ENCODE measurements at regions not wholly inside any gene's neighbourhood (a gene's known extent, or its start where the extent isn't known, plus 50 kb on each side); places are given as distances from the start of the nearest gene placed in this dataset.
"Not testable (repeated sequence)": the region's sequence is repeated elsewhere in the genome, so short reads cannot be mapped to it uniquely, and the experiment has no call there.

DNA sequence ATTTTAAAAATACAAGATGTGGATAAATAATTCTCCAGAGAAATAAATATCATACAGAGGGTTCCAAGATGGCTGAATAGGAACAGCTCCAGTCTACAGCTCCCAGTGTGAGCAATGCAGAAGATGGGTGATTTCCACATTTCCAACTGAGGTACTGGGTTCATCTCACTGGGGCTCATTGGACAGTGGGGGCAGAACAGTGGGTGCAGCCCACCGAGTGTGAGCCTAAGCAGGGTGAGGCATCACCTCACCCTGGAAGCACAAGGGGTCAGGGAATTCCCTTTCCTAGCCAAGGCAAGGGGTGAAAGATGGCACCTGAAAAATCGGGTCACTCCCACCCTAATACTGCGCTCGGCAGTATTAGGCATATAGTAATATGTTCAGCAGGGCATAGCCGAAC, 167.5 kb upstream of the IRS4 start:
- H3K9me3 ChIP-seq (ENCODE audit: insufficient read depth in 2 of 2, low read depth in 1 of 2, low read length in 1 of 2); H3K36me3 ChIP-seq (ENCODE audit: control insufficient read depth in 2 of 4, insufficient read depth in 4 of 4, low read length in 3 of 4); H4K8ac ChIP-seq (ENCODE audit: extremely low read depth, insufficient read depth, low read length); H3K79me2 ChIP-seq (ENCODE audit: control insufficient read depth in 1 of 2, insufficient read depth in 2 of 2, low read length in 2 of 2); H3K56ac ChIP-seq (replicated peaks; ENCODE audit: insufficient read length, low read depth, low read length); H2BK15ac ChIP-seq (ENCODE audit: low read length); H2AK5ac ChIP-seq (ENCODE audit: low read depth, low read length); H3K23ac ChIP-seq (ENCODE audit: insufficient read length); H4K20me1 ChIP-seq (replicated peaks in 1 of 2; ENCODE audit: control insufficient read depth in 1 of 2, insufficient read depth in 2 of 2, low read length in 2 of 2); H2BK12ac ChIP-seq (ENCODE audit: low read depth, low read length); DNase-seq (ENCODE audit: low read depth in 1 of 2, low spot score in 2 of 2); H3K79me1 ChIP-seq (ENCODE audit: low read depth, low read length); H3K14ac ChIP-seq (ENCODE audit: insufficient read length); H3K4me3 ChIP-seq (ENCODE audit: extremely low read depth in 1 of 4, insufficient read depth in 2 of 4, low read depth in 3 of 4, low read length in 4 of 4); H2BK5ac ChIP-seq (ENCODE audit: low read depth, low read length); H3K9ac ChIP-seq (replicated peaks in 1 of 4; ENCODE audit: extremely low read depth in 1 of 4, low read depth in 3 of 4, low read length in 3 of 4); H3K23me2 ChIP-seq (ENCODE audit: low read depth, low read length); H4K5ac ChIP-seq (ENCODE audit: insufficient read length, low read depth, low read length); POLR2A ChIA-PET (ENCODE audit: partially characterized antibody); H2AFZ ChIP-seq (ENCODE audit: low read length); H2BK120ac ChIP-seq (replicated peaks; ENCODE audit: low read depth, low read length); H3K4ac ChIP-seq (replicated peaks; ENCODE audit: insufficient read length, low read depth, low read length); H3K27me3 ChIP-seq (replicated peaks in 1 of 4; ENCODE audit: control insufficient read depth in 3 of 4, extremely low read depth in 1 of 4, insufficient read depth in 3 of 4, low read length in 3 of 4); H3K18ac ChIP-seq (ENCODE audit: extremely low read depth, low read length); H3K27ac ChIP-seq (ENCODE audit: low read depth, low read length); H4K91ac ChIP-seq (replicated peaks; ENCODE audit: insufficient read length, low read length); FAIRE-seq; H3K4me1 ChIP-seq (replicated peaks in 1 of 4; ENCODE audit: control insufficient read depth in 3 of 4, insufficient read depth in 4 of 4, low read length in 3 of 4); H3K4me2 ChIP-seq (ENCODE audit: insufficient read depth in 1 of 2, low read depth in 2 of 2, low read length in 2 of 2); H2BK20ac ChIP-seq (ENCODE audit: low read length): not testable (repeated sequence)
- WGBS, 2 experiments (ENCODE audit: extremely low coverage in 1 of 2, insufficient coverage in 1 of 2, insufficient read length in 1 of 2, insufficient replicate concordance in 2 of 2, low coverage in 1 of 2, low lambda C conversion rate in 2 of 2, missing lambda C conversion rate in 1 of 2): 100% methylated on average over 5 of the region's 5 CpGs; no CpG with 5 or more reads in 1 of the 2 experiments
- CTCF ChIA-PET (ENCODE audit: partially characterized antibody): interaction anchor here (0.6 kb wide), 1 partner anchor 85 kb away, joined by 3 read pairs; no protein-coding TSS in a partner anchor
